MM.1S (cell line): ENCODE measurements at regions not wholly inside any gene's neighbourhood (a gene's known extent, or its start where the extent isn't known, plus 50 kb on each side); places are given as distances from the start of the nearest gene placed in this dataset.

Experiments
- EZH2phosphoT487 ChIP-seq: fragments of 300-600 bp; sonication (generic); IDR thresholded peaks from 2 replicates; pipeline ENCODE4 v1.6.1; 2018; ENCODE audit warnings: antibody characterized with exemption, low read length
- TF ChIP-seq, protein P1 (sequence below): fragments of 300-600 bp; sonication (generic); IDR thresholded peaks from 2 replicates; pipeline ENCODE4 v1.5.1; 2016; ENCODE audit warnings: antibody characterized with exemption, low read length, mixed read lengths

DNA sequence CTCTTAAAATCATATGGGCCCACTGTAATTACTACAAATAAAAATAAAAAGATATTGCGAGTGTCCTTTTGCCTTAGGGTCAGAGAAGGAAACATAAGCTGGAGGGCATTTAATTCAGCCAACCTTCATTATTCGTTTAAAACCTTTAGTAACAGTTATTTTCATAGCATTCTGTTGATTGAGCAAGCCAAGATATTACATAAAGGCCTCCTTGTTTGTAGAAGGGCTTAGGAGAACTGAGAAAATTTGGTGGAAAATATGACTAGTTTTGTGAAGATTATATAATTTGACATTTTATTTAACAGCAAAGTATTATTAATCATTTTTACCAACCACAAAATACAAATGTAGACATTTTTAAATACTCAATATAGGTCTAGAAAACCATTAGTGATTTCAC, 62.2 kb downstream of the COX7C start:
- TF ChIP-seq, protein P1, sequence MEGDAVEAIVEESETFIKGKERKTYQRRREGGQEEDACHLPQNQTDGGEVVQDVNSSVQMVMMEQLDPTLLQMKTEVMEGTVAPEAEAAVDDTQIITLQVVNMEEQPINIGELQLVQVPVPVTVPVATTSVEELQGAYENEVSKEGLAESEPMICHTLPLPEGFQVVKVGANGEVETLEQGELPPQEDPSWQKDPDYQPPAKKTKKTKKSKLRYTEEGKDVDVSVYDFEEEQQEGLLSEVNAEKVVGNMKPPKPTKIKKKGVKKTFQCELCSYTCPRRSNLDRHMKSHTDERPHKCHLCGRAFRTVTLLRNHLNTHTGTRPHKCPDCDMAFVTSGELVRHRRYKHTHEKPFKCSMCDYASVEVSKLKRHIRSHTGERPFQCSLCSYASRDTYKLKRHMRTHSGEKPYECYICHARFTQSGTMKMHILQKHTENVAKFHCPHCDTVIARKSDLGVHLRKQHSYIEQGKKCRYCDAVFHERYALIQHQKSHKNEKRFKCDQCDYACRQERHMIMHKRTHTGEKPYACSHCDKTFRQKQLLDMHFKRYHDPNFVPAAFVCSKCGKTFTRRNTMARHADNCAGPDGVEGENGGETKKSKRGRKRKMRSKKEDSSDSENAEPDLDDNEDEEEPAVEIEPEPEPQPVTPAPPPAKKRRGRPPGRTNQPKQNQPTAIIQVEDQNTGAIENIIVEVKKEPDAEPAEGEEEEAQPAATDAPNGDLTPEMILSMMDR, result no peak
- no peak for TF ChIP-seq EZH2phosphoT487
